ENCODE measurements at regions not wholly inside any gene's neighbourhood (a gene's known extent, or its start where the extent isn't known, plus 50 kb on each side); places are given as distances from the start of the nearest gene placed in this dataset.

GRCh38 chr15:96440978-96441377 is 110.5 kb downstream of the NR2F2 start:
- no peaks in the 10 kb centered on the region for H3K9me3 ChIP-seq (ENCODE audit: control insufficient read depth in 2 of 2, insufficient read depth in 1 of 2, low read depth in 1 of 2, low read length in 1 of 2)
- H3K4me3 ChIP-seq (ENCODE audit: low read depth in 1 of 3, low read length in 3 of 3) = no peak overlapping the region
- H3K27me3 ChIP-seq (ENCODE audit: control insufficient read depth in 3 of 3, insufficient read depth in 3 of 3, low read length in 3 of 3) = peaks cover 0 to 2% (median 0%) of the 10 kb centered on the region in 3 donors
- H3K4me1 ChIP-seq (ENCODE audit: control insufficient read depth in 3 of 3, insufficient read depth in 2 of 3, low read depth in 1 of 3, low read length in 2 of 3) = no peaks in the 10 kb centered on the region
- no peak for FAIRE-seq
- H3K27ac ChIP-seq (ENCODE audit: low read depth in 1 of 3, low read length in 2 of 3) = no peak overlapping the region
- no peaks in the 10 kb centered on the region for H3K36me3 ChIP-seq (ENCODE audit: control insufficient read depth in 3 of 3, insufficient read depth in 2 of 3, low read depth in 1 of 3, low read length in 3 of 3)
- WGBS, 3 donors = 75 to 89% (median 79%) methylated on average over 4 of the region's 4 CpGs
- no peak for DNase-seq

DNA sequence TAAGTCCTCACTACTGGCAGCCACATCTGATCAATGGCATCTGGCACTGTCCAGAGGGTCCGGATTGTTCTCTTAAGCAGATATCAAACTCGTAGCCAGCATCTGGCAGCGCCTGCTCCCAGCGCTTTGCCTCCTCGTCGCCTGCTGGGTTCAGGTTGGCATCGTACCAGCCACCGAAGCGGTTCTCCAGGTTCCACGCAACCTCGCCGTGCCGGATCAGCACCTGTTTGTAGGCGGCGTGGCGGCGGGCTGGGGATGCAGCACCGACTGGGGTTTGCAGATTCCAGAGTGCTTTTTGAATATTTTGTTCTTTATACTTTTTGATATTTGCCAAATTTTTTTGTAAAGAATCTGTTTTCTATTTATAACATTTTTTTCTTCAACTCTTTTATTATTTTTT is 111.6 kb downstream of the NR2F2 start:
- DNase-seq = no peak
- WGBS, 3 donors = 91 to 93% (median 91%) methylated on average over 18 of the region's 18 CpGs
- no peak for FAIRE-seq
- H3K36me3 ChIP-seq (ENCODE audit: control insufficient read depth in 3 of 3, insufficient read depth in 2 of 3, low read depth in 1 of 3, low read length in 3 of 3) = no peaks in the 10 kb centered on the region
- H3K4me3 ChIP-seq (ENCODE audit: low read depth in 1 of 3, low read length in 3 of 3) = no peak overlapping the region
- H3K27ac ChIP-seq (ENCODE audit: low read depth in 1 of 3, low read length in 2 of 3) = no peak overlapping the region
- H3K27me3 ChIP-seq (ENCODE audit: control insufficient read depth in 3 of 3, insufficient read depth in 3 of 3, low read length in 3 of 3) = peaks cover 0 to 2% (median 0%) of the 10 kb centered on the region in 3 donors
- H3K9me3 ChIP-seq (ENCODE audit: control insufficient read depth in 2 of 2, insufficient read depth in 1 of 2, low read depth in 1 of 2, low read length in 1 of 2) = no peaks in the 10 kb centered on the region
- no peaks in the 10 kb centered on the region for H3K4me1 ChIP-seq (ENCODE audit: control insufficient read depth in 3 of 3, insufficient read depth in 2 of 3, low read depth in 1 of 3, low read length in 2 of 3)

- FAIRE-seq = no peak
- 44 to 69% (median 53%) methylated on average over 3 of the region's 3 CpGs for WGBS, 3 donors
These were observed 114.4 kb downstream of the NR2F2 start for GRCh38 chr15:96444865-96445264.

GRCh38 chr15:96448923-96449322 is 118.4 kb downstream of the NR2F2 start:
- no peak for FAIRE-seq
- H3K4me1 ChIP-seq (ENCODE audit: control insufficient read depth in 3 of 3, insufficient read depth in 2 of 3, low read depth in 1 of 3, low read length in 2 of 3) = no peaks in the 10 kb centered on the region
- H3K36me3 ChIP-seq (ENCODE audit: control insufficient read depth in 3 of 3, insufficient read depth in 2 of 3, low read depth in 1 of 3, low read length in 3 of 3) = no peaks in the 10 kb centered on the region
- no peak for DNase-seq
- 30 to 62% (median 44%) methylated on average over 7 of the region's 7 CpGs for WGBS, 3 donors
- H3K27ac ChIP-seq (ENCODE audit: low read depth in 1 of 3, low read length in 2 of 3) = no peak overlapping the region
- H3K9me3 ChIP-seq (ENCODE audit: control insufficient read depth in 2 of 2, insufficient read depth in 1 of 2, low read depth in 1 of 2, low read length in 1 of 2) = no peaks in the 10 kb centered on the region
- H3K4me3 ChIP-seq (ENCODE audit: low read depth in 1 of 3, low read length in 3 of 3) = no peak overlapping the region
- H3K27me3 ChIP-seq (ENCODE audit: control insufficient read depth in 3 of 3, insufficient read depth in 3 of 3, low read length in 3 of 3) = peaks cover 0 to under 1% (median 0%) of the 10 kb centered on the region in 3 donors

More at GRCh38 chr15:96444865-96445264, 114.4 kb downstream of the NR2F2 start:
- peaks cover 0 to 2% (median 0%) of the 10 kb centered on the region in 3 donors for H3K27me3 ChIP-seq (ENCODE audit: control insufficient read depth in 3 of 3, insufficient read depth in 3 of 3, low read length in 3 of 3)
- no peak overlapping the region for H3K4me3 ChIP-seq (ENCODE audit: low read depth in 1 of 3, low read length in 3 of 3)
- no peaks in the 10 kb centered on the region for H3K9me3 ChIP-seq (ENCODE audit: control insufficient read depth in 2 of 2, insufficient read depth in 1 of 2, low read depth in 1 of 2, low read length in 1 of 2)
- no peak overlapping the region for H3K27ac ChIP-seq (ENCODE audit: low read depth in 1 of 3, low read length in 2 of 3)
- no peaks in the 10 kb centered on the region for H3K4me1 ChIP-seq (ENCODE audit: control insufficient read depth in 3 of 3, insufficient read depth in 2 of 3, low read depth in 1 of 3, low read length in 2 of 3)
- no peak for DNase-seq
- H3K36me3 ChIP-seq (ENCODE audit: control insufficient read depth in 3 of 3, insufficient read depth in 2 of 3, low read depth in 1 of 3, low read length in 3 of 3) = no peaks in the 10 kb centered on the region

GRCh38 chr15:96457841-96458240 is 127.3 kb downstream of the NR2F2 start:
- Histone ChIP-seq H3K36me3 (ENCODE audit: control insufficient read depth in 3 of 3, insufficient read depth in 2 of 3, low read depth in 1 of 3, low read length in 3 of 3) (no peaks in the 10 kb centered on the region), H3K9me3 (ENCODE audit: control insufficient read depth in 2 of 2, insufficient read depth in 1 of 2, low read depth in 1 of 2, low read length in 1 of 2) (no peaks in the 10 kb centered on the region), H3K4me1 (ENCODE audit: control insufficient read depth in 3 of 3, insufficient read depth in 2 of 3, low read depth in 1 of 3, low read length in 2 of 3) (no peaks in the 10 kb centered on the region), H3K27ac (ENCODE audit: low read depth in 1 of 3, low read length in 2 of 3) (no peak overlapping the region), H3K4me3 (ENCODE audit: low read depth in 1 of 3, low read length in 3 of 3) (no peak overlapping the region), H3K27me3 (ENCODE audit: control insufficient read depth in 3 of 3, insufficient read depth in 3 of 3, low read length in 3 of 3) (peaks cover 0 to 2% (median 0%) of the 10 kb centered on the region in 3 donors)
- 68 to 72% (median 71%) methylated on average over 3 of the region's 3 CpGs for WGBS, 3 donors
- FAIRE-seq = no peak
- no peak for DNase-seq

- H3K36me3 ChIP-seq (ENCODE audit: control insufficient read depth in 3 of 3, insufficient read depth in 2 of 3, low read depth in 1 of 3, low read length in 3 of 3) = no peaks in the 10 kb centered on the region
- DNase-seq (no peak), FAIRE-seq (no peak)
- H3K27ac ChIP-seq (ENCODE audit: low read depth in 1 of 3, low read length in 2 of 3) = no peak overlapping the region
- no peaks in the 10 kb centered on the region for H3K9me3 ChIP-seq (ENCODE audit: control insufficient read depth in 2 of 2, insufficient read depth in 1 of 2, low read depth in 1 of 2, low read length in 1 of 2)
- H3K27me3 ChIP-seq (ENCODE audit: control insufficient read depth in 3 of 3, insufficient read depth in 3 of 3, low read length in 3 of 3) = peaks cover 0 to 2% (median 0%) of the 10 kb centered on the region in 3 donors
- H3K4me3 ChIP-seq (ENCODE audit: low read depth in 1 of 3, low read length in 3 of 3) = no peak overlapping the region
- no peaks in the 10 kb centered on the region for H3K4me1 ChIP-seq (ENCODE audit: control insufficient read depth in 3 of 3, insufficient read depth in 2 of 3, low read depth in 1 of 3, low read length in 2 of 3)
- 69 to 87% (median 77%) methylated on average over 1 of the region's 1 CpG for WGBS, 3 donors
These were observed 129.6 kb downstream of the NR2F2 start for GRCh38 chr15:96460106-96460505.

- Histone ChIP-seq H3K9me3 (ENCODE audit: control insufficient read depth in 2 of 2, insufficient read depth in 1 of 2, low read depth in 1 of 2, low read length in 1 of 2) (no peaks in the 10 kb centered on the region), H3K27ac (ENCODE audit: low read depth in 1 of 3, low read length in 2 of 3) (no peak overlapping the region), H3K4me3 (ENCODE audit: low read depth in 1 of 3, low read length in 3 of 3) (no peak overlapping the region), H3K27me3 (ENCODE audit: control insufficient read depth in 3 of 3, insufficient read depth in 3 of 3, low read length in 3 of 3) (peaks cover 0 to 7% (median 2%) of the 10 kb centered on the region in 3 donors), H3K4me1 (ENCODE audit: control insufficient read depth in 3 of 3, insufficient read depth in 2 of 3, low read depth in 1 of 3, low read length in 2 of 3) (no peaks in the 10 kb centered on the region), H3K36me3 (ENCODE audit: control insufficient read depth in 3 of 3, insufficient read depth in 2 of 3, low read depth in 1 of 3, low read length in 3 of 3) (no peaks in the 10 kb centered on the region)
- 78 to 85% (median 79%) methylated on average over 21 of the region's 21 CpGs for WGBS, 3 donors
- FAIRE-seq (no peak), DNase-seq (no peak)
These were observed 132.6 kb downstream of the NR2F2 start for GRCh38 chr15:96462768-96463750.

GRCh38 chr15:96466389-96466947 is 136.0 kb downstream of the NR2F2 start:
- Histone ChIP-seq H3K4me3 (ENCODE audit: low read depth in 1 of 3, low read length in 3 of 3) (no peak overlapping the region), H3K27me3 (ENCODE audit: control insufficient read depth in 3 of 3, insufficient read depth in 3 of 3, low read length in 3 of 3) (peaks cover 0 to 29% (median 4%) of the 10 kb centered on the region in 3 donors), H3K36me3 (ENCODE audit: control insufficient read depth in 3 of 3, insufficient read depth in 2 of 3, low read depth in 1 of 3, low read length in 3 of 3) (no peaks in the 10 kb centered on the region), H3K27ac (ENCODE audit: low read depth in 1 of 3, low read length in 2 of 3) (no peak overlapping the region), H3K9me3 (ENCODE audit: control insufficient read depth in 2 of 2, insufficient read depth in 1 of 2, low read depth in 1 of 2, low read length in 1 of 2) (no peaks in the 10 kb centered on the region), H3K4me1 (ENCODE audit: control insufficient read depth in 3 of 3, insufficient read depth in 2 of 3, low read depth in 1 of 3, low read length in 2 of 3) (no peaks in the 10 kb centered on the region)
- FAIRE-seq (no peak), DNase-seq (no peak)
- WGBS, 3 donors = 39 to 64% (median 43%) methylated on average over 4 of the region's 4 CpGs

Measured in small intestine (tissue), 7 donors.